HG03439 (cell line): ENCODE measurements at regions not wholly inside any gene's neighbourhood (a gene's known extent, or its start where the extent isn't known, plus 50 kb on each side); places are given as distances from the start of the nearest gene placed in this dataset.

ENCODE experiments used
- ATAC-seq: cut with Tn5 transposase; IDR thresholded peaks from one replicate; pipeline ENCODE4 v1.9.1; 2021; ENCODE audit warnings: mild to moderate bottlenecking, moderate library complexity; ENCODE audit not compliant: unreplicated experiment

- no peak for ATAC-seq
These were observed 72.0 kb downstream of the RGS12 start for GRCh38 chr4:3364634-3365314.

- ATAC-seq, result no peak
These were observed 72.5 kb downstream of the RGS12 start for GRCh38 chr4:3365326-3365725.

DNA sequence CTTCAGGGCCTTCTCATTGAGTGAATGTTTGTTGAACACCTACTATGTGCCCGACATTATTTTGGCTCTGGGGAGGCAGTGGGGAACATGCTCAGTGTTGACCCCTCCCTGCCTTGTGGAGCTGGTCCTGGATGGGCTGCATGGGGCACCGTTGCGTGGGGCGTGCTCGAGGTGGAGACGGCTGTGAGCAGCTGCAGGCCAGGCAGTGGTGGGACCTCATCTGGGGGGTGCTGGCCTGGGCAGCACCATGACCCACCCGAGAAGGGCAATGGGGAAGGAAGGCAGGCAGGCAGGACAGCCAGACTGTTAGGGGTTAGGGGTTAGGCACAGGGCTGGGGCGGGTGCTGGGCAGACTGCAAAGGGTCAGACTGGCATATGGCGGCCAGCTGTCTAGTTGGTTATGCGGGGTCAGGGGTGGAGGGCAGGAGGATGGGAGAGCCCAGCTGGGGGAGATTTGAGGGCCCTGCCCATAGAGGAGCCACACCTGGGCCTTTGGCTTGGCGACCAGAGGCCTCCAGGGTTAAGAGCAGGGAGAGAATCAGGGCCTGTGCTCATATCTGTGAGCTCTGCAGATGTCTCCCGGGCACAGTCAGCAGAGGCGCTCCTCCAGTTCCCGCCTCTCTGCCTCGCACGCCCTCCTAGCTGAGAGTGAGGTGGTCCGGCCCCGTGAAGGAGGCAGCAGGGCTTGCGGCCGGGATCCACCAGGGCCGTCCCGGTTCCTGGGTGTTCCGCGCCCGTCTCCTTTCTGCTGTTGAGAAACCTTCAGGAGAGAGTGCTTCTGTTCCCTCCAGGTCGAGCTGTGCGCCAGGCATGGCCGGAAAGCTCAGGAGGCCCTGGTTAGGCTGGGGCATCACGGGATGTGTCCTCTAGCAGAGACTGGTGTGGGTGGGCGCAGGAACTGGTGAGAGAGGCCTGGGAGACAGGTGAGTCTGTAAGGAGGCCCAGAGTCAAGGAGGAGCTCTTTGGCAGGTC, 73.3 kb downstream of the RGS12 start:
- no peak for ATAC-seq

DNA sequence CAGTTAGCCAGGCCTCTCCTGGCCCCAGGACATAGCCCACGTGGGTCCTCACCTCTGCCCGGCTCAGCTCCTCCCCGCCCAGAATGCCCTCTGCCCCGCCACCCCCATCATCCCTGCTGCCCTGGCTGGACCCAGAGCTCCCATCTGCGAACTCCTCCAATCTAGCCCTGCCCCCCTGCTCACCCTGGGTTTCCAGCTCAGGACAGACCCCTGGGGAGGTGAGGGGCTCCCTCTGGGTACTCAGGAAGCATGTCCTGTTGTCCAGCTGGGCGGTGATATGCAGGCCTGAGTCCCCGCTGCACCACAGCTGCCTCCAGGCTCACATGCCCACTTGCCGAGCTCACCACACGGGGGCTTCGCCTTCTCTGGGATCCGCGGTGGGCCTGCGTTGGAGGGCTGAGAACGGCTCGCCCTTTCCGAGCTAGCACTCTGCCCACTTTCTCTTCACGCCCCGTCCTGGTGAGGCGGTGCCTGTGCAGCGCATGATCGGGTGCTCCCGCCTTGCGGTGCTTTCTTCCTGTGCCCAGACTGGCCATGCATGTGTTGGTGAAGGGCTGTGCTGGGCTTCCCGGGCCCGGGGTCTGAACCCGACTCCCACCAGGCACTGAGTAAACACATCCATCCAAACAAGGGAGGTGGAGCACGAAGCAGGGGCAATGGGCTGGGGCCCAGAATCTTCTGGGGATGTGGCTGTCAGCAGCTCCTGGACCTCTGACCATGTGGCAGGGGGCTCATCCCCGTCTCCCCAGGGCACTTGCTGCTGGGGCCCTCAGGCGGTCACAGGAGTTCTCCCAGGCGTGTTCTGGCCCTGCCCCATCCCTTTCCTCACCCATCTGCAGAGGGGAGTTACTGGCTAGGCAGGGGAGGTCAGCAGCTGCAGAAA, 74.3 kb downstream of the RGS12 start:
- no peak for ATAC-seq

DNA sequence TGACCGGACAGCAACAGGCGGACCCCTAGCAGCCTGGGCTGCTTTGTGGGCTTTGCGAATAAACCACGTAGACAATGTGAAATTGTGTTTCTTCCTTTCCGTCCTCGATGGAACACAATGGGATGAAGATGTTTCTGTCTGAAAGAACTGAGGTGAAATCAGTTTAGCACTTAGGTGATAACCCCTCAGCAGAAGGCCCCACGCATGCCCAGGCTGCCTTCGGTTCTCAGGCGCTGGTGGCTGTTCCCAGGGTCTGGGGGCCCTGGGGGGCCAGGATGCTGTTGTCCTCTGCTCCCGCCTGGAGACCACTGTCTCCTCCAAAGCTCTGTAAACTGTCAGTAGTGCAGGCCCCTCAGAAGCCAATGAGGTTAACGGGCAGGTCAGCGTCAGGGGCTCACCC, 73.9 kb upstream of the HGFAC start:
- no peak for ATAC-seq

- no peak for ATAC-seq
These were observed 73.4 kb upstream of the HGFAC start for GRCh38 chr4:3368334-3368733.

DNA sequence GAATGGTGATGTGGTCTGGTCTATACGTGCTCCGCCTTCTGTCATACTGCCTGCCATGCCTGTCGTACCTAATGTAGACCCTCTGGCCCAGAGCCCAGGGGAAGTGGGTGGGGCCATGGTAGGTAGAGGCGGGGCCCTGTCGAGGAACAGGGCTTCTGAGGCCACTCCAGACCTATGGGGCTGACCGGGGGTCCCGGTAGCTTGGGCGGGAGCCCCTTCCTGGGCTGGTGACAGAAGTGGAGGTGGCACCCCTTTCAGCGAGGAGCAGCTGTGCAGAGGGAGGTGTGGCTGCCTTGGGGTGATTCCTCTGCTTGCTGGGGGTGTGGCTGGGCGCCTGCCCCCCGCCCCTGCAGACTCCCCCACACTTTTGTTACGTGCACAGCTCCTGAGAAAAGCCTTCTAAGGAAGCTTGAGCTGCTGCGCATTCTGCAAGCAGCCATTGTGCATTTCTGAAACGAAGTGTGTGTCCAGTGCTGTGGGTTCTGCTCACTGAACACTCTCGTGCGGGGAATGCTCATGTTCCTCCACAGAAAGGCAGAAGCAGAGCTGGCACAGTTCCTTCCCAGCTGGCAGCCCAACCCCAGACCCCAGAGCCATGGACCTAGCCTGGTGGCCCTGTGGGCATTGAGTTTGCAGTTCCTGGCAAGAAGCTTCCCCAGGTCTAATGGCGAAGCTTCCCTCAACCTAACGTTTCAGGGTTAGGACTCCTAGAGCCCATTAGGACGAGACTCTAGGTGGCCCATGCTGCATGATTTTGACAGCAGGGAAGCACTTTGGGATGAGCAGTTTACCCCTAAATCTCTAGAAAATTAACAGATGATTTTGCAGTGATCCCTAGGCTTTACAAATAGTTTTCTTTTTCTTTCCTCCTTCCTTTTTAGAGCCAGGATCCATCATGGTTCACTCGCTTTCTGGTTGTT, 72.7 kb upstream of the HGFAC start:
- ATAC-seq, result no peak

DNA sequence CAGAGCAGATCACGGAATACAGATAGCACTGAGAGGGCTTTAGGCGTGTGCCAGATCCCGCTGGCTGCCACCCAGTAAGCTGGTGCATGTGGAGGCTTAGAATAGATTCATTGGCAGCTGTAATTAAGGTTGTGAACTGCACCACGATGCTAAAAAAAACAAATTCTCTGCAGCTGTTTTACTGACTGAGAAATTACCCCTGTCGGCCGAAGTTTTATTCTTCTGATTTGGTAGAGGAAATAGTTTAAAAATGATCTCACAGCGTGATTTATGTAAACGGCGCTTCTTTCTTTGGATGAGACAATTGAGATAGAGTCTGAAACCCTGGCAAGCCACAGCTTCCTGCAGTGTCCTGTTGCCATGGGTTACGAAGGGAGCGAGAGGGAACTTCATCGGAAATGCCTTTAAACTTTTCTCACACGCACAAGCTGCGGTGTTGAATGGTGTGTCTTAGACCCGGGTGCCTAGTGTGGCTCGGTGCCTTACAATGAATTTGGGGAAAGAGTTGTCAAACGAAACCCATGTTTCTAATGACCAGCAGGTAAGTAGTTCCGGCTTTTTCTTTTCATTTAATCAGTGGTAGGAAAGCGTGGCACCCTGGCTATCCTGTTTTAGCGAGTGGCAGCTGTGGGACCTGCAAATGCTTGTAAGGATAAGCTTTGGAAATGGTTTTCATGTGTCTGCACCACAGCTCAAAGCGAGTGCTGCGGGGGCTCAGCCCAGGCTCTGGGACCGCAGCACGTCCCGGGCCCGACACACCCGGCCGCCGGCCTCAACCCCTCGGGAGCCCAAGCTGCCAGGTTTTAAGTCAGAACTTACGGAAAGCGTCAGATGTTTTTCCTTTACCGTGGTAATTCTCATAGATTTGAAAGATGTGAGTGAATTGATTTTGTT, 71.7 kb upstream of the HGFAC start:
- ATAC-seq, result no peak

- ATAC-seq, result no peak
These were observed 70.5 kb upstream of the HGFAC start for GRCh38 chr4:3371033-3372001.

DNA sequence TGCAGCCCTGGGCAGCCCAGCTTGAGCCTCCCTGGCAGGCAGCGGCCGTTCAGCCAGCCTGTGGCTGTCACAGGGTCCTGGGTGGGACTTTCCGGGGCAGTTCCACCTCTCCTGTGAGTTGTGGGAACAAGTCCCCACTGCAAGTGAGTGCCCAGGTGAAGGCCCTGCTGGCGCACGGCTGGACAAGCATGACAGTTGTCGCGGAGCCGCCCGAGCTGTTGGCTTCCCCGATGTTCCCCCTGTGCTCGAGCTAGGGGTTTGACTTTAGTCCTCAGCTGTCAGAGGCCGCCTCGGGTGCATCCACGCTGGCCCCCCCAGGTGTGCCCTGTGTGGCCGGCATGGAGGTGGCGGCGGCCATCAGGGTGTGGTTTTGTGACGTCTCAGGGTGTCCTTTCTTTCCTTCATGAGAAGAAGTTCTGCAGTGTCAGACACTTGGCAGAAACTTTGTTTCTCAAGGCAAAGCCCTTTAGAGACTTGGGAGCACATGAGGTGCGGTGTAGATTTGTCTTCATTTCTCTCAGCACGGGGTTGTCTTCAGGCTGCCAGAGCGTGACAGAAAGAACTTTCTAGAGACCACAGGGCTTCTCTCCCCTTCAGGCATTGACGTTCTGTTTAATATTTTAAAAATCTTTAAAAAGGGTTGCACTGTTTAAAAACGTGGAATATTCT, 69.4 kb upstream of the HGFAC start:
- no peak for ATAC-seq

GRCh38 chr4:3372933-3373465, 68.8 kb upstream of the HGFAC start:
- ATAC-seq, result no peak

GRCh38 chr4:3373468-3373867, 68.3 kb upstream of the HGFAC start:
- ATAC-seq, result no peak

DNA sequence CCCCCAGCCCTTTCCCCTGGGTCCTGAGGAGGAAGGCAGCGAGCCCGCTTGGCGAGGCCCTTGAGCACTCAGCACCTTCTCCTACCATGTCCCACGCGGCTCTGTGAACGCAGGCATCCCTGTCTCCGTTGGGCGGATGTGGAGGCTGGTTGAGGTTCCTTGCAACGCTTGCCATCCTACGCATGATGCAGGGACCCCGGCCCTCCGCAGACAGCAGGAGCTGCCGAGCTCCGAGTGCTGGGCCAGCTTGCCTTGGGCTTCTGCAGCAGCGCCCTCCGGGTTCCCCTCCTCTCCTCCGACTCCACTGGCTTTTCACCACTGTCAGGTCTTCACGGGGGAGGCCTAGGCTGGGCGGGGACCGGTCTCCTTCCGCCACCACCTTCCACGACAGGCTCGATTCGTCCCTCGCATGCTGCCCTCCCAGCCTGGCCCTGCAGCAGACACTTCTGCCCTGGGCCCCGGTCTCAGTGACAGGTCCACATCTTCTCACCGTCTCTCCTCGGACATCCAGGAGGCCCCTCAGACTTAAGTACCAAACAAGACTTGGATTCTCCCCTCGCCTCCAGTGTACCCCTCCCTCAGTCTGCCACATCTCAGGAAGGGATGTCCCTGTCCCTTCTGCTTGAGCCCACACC, 67.6 kb upstream of the HGFAC start:
- ATAC-seq, result no peak

DNA sequence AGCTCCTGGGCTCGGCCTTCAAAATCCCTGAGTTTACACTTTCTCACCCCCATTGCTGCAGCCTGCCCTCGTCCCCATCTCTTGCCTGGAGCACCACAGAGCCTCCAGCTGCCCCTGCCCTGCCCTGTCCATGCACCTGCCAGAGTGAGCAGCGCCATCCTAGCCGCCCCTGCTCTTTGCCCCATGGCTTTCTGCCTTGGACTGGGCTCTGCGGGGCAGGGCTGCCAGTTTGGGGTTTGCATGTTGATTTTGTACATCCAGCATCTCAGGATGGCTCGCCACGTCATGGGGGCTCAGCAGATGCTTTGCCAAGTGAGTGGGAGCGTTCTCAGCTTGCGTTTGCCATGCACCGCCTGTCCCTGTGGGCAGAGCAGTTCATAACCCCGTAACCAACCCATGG, 67.1 kb upstream of the HGFAC start:
- no peak for ATAC-seq

DNA sequence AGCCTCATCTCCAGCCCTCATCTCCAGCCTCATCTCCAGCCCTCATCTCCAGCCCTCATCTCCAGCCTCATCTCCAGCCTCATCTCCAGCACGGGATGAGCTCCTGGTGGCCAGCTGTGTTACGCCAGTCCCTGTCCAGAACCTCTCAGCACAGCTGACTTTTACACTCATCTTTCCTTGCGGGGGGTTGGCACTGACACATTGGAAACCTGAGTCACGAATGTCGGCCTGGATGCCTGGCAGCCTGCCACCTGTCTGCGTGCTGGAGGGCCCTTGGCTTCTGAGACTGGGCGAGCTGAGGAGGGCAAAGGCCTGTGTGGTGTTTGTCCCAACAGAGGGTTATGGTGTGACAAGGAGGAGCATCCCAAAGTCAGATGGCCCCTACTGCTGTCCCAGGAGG, 66.1 kb upstream of the HGFAC start:
- ATAC-seq, result no peak

DNA sequence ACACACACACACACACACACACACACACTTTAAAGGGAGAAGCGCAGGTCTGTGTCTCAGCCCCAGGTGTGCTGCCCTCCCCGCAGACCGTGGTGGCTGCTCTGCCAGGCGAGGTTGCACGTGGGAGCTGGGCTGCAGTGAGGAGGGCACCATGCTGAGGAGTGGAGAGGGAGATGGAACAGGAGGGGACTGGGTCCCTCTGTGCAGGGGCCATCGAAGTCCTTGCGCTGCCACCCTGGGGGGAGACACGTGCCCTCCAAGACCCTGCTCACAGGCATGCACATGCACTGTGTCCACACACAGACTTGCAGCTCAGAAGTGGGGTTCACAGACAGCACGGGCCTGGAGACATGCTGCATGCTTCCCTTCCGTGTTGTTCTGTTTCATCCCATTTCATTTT, 65.5 kb upstream of the HGFAC start:
- ATAC-seq, result no peak

DNA sequence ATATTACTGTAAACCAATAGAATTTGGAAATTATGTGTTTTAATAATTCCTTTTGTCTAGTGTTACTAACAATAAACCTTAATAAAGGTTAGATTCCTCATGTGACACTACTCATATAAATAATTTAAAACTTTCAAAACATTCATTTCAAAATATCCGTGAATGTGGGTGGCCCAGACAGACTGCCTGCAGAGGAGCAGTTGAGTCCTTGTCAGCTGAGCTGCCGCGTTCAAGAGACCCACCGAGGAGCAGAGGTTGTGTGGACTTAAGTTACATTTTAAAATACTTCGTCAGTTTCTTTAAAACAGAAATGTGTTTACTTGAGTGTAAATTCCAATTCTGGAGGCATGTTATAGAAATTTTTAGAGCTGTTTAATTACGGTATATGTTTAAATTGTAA, 64.2 kb upstream of the HGFAC start:
- ATAC-seq, result no peak
